ENCODE measurements at regions not wholly inside any gene's neighbourhood (a gene's known extent, or its start where the extent isn't known, plus 50 kb on each side); places are given as distances from the start of the nearest gene placed in this dataset.

GRCh38 chr1:185464777-185465176 is 147.7 kb upstream of the IVNS1ABP start:
- ATAC-seq: no peak
- TF ChIP-seq, protein P1, sequence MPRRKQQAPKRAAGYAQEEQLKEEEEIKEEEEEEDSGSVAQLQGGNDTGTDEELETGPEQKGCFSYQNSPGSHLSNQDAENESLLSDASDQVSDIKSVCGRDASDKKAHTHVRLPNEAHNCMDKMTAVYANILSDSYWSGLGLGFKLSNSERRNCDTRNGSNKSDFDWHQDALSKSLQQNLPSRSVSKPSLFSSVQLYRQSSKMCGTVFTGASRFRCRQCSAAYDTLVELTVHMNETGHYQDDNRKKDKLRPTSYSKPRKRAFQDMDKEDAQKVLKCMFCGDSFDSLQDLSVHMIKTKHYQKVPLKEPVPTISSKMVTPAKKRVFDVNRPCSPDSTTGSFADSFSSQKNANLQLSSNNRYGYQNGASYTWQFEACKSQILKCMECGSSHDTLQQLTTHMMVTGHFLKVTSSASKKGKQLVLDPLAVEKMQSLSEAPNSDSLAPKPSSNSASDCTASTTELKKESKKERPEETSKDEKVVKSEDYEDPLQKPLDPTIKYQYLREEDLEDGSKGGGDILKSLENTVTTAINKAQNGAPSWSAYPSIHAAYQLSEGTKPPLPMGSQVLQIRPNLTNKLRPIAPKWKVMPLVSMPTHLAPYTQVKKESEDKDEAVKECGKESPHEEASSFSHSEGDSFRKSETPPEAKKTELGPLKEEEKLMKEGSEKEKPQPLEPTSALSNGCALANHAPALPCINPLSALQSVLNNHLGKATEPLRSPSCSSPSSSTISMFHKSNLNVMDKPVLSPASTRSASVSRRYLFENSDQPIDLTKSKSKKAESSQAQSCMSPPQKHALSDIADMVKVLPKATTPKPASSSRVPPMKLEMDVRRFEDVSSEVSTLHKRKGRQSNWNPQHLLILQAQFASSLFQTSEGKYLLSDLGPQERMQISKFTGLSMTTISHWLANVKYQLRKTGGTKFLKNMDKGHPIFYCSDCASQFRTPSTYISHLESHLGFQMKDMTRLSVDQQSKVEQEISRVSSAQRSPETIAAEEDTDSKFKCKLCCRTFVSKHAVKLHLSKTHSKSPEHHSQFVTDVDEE (CRISPR knock-in tag; IDR thresholded peaks at IDR 0.05): no peak
- TF ChIP-seq ISL1 (CRISPR knock-in tag; IDR thresholded peaks at IDR 0.05): no peak
- no peak for TF ChIP-seq ARNTL (CRISPR knock-in tag; IDR thresholded peaks at IDR 0.05; ENCODE audit: borderline replicate concordance, low read depth)
- TF ChIP-seq ZC3H10 (CRISPR knock-in tag; IDR thresholded peaks at IDR 0.05): no peak

- no peak for ATAC-seq
Measured at GRCh38 chr1:185463433-185463832, 146.4 kb upstream of the IVNS1ABP start.

DNA sequence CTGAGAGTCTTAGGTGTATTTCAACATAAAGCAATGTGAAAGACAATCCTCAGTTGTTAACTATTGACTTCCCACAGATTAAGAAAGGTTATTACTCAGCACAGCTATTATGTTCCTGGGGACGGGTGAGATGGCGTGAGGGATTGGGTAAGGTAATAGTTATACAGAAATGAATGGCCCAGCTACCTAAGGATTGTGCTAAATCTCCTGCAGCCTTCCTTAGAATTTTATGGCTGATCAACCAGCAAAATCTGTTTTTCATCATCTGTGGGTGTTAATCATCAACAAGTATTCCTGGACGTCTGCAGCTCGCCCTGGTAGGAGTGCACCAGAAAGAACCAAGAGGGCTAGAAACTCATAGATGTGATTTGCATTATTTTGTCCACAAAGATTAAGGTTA is 146.0 kb upstream of the IVNS1ABP start:
- ATAC-seq: no peak; the same call in 2 of the 3 replicates
- TF ChIP-seq TOX (CRISPR knock-in tag; IDR thresholded peaks at IDR 0.05; ENCODE audit: borderline replicate concordance): no peak
- TF ChIP-seq OSR1 (CRISPR knock-in tag; IDR thresholded peaks at IDR 0.05): no peak
- TF ChIP-seq RARB (CRISPR knock-in tag; IDR thresholded peaks at IDR 0.05): no peak
- TF ChIP-seq SNAI2 (CRISPR knock-in tag; IDR thresholded peaks at IDR 0.05): no peak
- TF ChIP-seq CSDC2 (CRISPR knock-in tag; IDR thresholded peaks at IDR 0.05): no peak
- no peak for TF ChIP-seq ESRRG (CRISPR knock-in tag; IDR thresholded peaks at IDR 0.05)
- TF ChIP-seq, protein P2, sequence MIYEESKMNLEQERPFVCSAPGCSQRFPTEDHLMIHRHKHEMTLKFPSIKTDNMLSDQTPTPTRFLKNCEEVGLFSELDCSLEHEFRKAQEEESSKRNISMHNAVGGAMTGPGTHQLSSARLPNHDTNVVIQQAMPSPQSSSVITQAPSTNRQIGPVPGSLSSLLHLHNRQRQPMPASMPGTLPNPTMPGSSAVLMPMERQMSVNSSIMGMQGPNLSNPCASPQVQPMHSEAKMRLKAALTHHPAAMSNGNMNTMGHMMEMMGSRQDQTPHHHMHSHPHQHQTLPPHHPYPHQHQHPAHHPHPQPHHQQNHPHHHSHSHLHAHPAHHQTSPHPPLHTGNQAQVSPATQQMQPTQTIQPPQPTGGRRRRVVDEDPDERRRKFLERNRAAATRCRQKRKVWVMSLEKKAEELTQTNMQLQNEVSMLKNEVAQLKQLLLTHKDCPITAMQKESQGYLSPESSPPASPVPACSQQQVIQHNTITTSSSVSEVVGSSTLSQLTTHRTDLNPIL (CRISPR knock-in tag; IDR thresholded peaks at IDR 0.05; ENCODE audit: low read depth): no peak
- TF ChIP-seq BACH2 (CRISPR knock-in tag; IDR thresholded peaks at IDR 0.05; ENCODE audit: borderline replicate concordance): no peak
- no peak for TF ChIP-seq TCF4 (CRISPR knock-in tag; IDR thresholded peaks at IDR 0.05; ENCODE audit: borderline replicate concordance)
- no peak for TF ChIP-seq ZNF565 (CRISPR knock-in tag; conservative IDR thresholded peaks at IDR 0.05; ENCODE audit: low read depth)
- TF ChIP-seq PPARA (CRISPR knock-in tag; IDR thresholded peaks at IDR 0.05; ENCODE audit: borderline replicate concordance): no peak
- TF ChIP-seq CSRNP3 (CRISPR knock-in tag; IDR thresholded peaks at IDR 0.05): no peak
- TF ChIP-seq ZFP3 (CRISPR knock-in tag; IDR thresholded peaks at IDR 0.05): no peak

More at GRCh38 chr1:185463433-185463832, 146.4 kb upstream of the IVNS1ABP start:
- TF ChIP-seq ZNF565 (CRISPR knock-in tag; conservative IDR thresholded peaks at IDR 0.05; ENCODE audit: low read depth): no peak
- no peak for TF ChIP-seq SNAI2 (CRISPR knock-in tag; IDR thresholded peaks at IDR 0.05)
- TF ChIP-seq ZC3H10 (CRISPR knock-in tag; IDR thresholded peaks at IDR 0.05): no peak
- TF ChIP-seq, protein P3, sequence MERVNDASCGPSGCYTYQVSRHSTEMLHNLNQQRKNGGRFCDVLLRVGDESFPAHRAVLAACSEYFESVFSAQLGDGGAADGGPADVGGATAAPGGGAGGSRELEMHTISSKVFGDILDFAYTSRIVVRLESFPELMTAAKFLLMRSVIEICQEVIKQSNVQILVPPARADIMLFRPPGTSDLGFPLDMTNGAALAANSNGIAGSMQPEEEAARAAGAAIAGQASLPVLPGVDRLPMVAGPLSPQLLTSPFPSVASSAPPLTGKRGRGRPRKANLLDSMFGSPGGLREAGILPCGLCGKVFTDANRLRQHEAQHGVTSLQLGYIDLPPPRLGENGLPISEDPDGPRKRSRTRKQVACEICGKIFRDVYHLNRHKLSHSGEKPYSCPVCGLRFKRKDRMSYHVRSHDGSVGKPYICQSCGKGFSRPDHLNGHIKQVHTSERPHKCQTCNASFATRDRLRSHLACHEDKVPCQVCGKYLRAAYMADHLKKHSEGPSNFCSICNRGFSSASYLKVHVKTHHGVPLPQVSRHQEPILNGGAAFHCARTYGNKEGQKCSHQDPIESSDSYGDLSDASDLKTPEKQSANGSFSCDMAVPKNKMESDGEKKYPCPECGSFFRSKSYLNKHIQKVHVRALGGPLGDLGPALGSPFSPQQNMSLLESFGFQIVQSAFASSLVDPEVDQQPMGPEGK (CRISPR knock-in tag; IDR thresholded peaks at IDR 0.05; ENCODE audit: borderline replicate concordance): no peak
- TF ChIP-seq, protein P1 (CRISPR knock-in tag; IDR thresholded peaks at IDR 0.05): no peak
- TF ChIP-seq POU6F1 (CRISPR knock-in tag; IDR thresholded peaks at IDR 0.05; ENCODE audit: borderline replicate concordance, low read depth): no peak
- TF ChIP-seq RARB (CRISPR knock-in tag; IDR thresholded peaks at IDR 0.05): no peak
- TF ChIP-seq PPARA (CRISPR knock-in tag; IDR thresholded peaks at IDR 0.05; ENCODE audit: borderline replicate concordance): no peak
- no peak for TF ChIP-seq TOX (CRISPR knock-in tag; IDR thresholded peaks at IDR 0.05; ENCODE audit: borderline replicate concordance)
- TF ChIP-seq GLIS3 (CRISPR knock-in tag; IDR thresholded peaks at IDR 0.05): no peak
- no peak for TF ChIP-seq ZFP3 (CRISPR knock-in tag; IDR thresholded peaks at IDR 0.05)
- no peak for TF ChIP-seq ISL1 (CRISPR knock-in tag; IDR thresholded peaks at IDR 0.05)

Measured in SK-N-SH treated with all-trans-retinoic acid at 6 μM for 48 hours (cell line).